Activated naive CD4-positive, alpha-beta T cell treated with anti-CD3 and anti-CD28 coated beads, Interleukin-2, amount 50 U/mL, for 72 hours (primary cell): ENCODE measurements at regions not wholly inside any gene's neighbourhood (a gene's known extent, or its start where the extent isn't known, plus 50 kb on each side); places are given as distances from the start of the nearest gene placed in this dataset.
"Not testable (repeated sequence)": the region's sequence is repeated elsewhere in the genome, so short reads cannot be mapped to it uniquely, and the experiment has no call there.

Experiments used
- ATAC-seq, 2 donors: fragments of 150-1000 bp; cut with Tn5 transposase; 2 replicates each; pipeline ENCODE4 v1.10.0; 2021; ENCODE audit warnings: mild to moderate bottlenecking in 2 of 2, moderate library complexity in 2 of 2
- DNase-seq, 2 donors: peaks; one replicate each; pipeline ENCODE4 v3.0.0; 2021 to 2022; ENCODE audit warnings: low spot score in 2 of 2
- H3K27ac Mint-ChIP-seq, 2 donors: one replicate each; pipeline ENCODE4 v1.8.0; 2022; ENCODE audit warnings: mild to moderate bottlenecking in 2 of 2, mixed read lengths in 2 of 2
- H3K36me3 Mint-ChIP-seq, 2 donors: one replicate each; pipeline ENCODE4 v1.8.0; 2022; ENCODE audit warnings: mixed read lengths in 2 of 2
- H3K9me3 Mint-ChIP-seq, 2 donors: one replicate each; pipeline ENCODE4 v1.8.0; 2022; ENCODE audit warnings: mixed read lengths in 2 of 2

DNA sequence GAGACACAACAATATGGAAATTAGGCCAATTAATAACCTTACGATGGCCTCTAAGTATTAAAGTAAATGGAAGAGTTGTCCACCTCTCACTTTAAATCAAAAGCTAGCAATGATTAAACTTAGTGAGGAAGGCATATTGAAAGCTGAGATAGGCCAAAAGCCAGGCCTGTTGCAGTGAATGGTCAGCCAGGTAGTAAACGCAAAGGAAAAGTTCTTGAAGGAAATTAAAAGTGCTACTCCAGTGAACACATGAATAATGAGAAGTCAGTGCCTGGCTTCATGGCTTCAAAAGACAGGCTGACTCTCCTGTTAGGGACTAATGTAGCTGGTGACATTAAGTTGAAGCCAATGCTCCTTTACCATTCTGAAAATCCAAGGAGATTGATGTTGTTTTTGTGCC is 135.3 kb downstream of the NDUFA12 start:
- Mint-ChIP-seq H3K9me3 (no peaks in the 10 kb centered on the region), H3K27ac (no peak overlapping the region), H3K36me3 (no peaks in the 10 kb centered on the region)
- DNase-seq (no peak), ATAC-seq (no peak)

DNA sequence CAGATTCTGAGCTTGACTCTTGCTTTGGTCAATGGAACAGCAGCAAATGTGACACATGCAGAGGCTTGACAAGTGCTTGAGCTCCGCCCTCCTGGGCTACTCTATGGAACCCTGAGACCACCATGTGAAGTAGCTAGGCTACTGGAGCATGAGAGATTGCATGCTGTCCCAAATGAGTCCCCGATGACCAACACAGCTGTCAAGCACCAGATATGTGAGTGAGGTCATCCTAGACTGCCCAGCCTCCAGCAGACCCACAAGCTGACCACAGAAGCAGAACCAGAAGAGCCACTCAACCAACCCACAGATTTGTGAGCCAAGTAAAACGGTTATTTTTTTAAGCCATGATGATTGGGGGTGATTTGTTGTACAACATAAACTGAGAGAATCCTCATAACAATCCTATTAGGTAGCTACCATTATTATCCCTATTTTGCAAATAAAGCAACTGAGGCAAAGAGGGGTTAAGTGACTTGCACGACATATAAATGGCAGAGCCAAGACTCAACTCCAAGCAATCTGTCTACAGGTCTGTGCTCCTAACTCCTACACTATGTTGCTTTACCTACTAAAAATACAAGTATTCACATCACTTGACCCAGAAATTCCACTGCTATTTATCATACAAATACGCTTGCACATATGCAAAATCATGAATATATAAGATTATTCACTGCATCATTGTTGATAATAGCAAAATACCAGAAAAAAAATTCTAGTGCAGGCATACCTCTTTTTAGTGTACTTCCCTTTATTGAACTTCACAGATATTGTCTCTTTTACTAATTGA is 136.2 kb downstream of the NDUFA12 start:
- no peaks in the 10 kb centered on the region for H3K9me3 Mint-ChIP-seq
- no peak overlapping the region for H3K27ac Mint-ChIP-seq
- ATAC-seq (no peak), DNase-seq (no peak)
- no peaks in the 10 kb centered on the region for H3K36me3 Mint-ChIP-seq

DNA sequence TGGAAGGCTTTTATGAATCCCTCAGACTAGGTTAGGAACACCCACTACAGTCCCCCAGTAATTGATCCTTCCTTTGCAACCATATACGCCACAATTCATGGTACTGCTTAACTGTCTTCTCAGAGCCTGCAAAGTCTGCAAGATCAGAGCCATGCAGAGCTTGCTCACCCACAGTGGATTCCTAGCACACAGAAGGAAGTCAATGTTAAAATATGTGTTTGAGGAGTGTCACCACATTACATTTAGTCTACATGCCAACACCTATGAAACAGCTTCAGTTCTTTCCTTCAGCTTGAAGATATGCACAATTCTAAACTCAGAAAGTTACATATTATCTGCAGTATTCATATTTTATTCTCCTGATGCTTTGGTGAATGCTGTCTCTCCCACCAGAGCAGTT is 138.5 kb downstream of the NDUFA12 start:
- ATAC-seq (no peak), DNase-seq (no peak)
- Mint-ChIP-seq H3K9me3 (no peaks in the 10 kb centered on the region), H3K27ac (no peak overlapping the region), H3K36me3 (no peaks in the 10 kb centered on the region)

DNA sequence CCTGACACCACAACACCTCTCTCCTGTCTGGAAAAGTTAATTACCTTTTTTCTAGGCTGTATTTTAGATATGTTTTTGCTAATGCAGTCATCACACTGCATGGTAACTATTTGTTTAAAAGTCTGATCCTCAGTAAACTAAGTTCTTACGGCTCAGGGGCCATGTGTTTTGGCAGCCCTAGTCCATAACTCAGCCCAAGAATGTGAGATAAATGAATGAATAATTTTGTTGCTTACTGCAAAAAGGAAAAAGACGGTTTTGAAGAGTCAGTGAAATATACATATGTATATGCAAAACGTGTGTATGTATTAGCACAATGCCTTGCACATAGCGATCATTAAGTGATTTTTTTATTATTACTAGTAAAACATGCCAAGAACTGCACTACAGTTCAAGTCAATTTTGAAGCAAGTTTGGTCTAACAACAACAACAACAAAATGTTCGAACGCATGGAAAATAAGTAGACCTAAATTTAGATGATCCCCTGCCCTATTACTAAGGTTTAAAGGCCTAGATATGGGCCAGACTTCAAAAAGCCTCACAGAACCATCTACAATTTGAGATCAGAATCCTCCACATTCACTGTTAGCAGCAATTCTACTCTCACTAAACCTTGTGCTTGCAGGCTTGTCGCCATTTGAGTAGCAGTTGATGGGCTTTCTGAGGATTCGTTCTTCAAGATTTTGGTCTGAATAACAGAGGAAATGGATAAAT is 140.0 kb downstream of the NDUFA12 start:
- no peaks in the 10 kb centered on the region for H3K9me3 Mint-ChIP-seq
- no peak for ATAC-seq
- DNase-seq: no peak
- H3K27ac Mint-ChIP-seq: no peak overlapping the region
- no peaks in the 10 kb centered on the region for H3K36me3 Mint-ChIP-seq

DNA sequence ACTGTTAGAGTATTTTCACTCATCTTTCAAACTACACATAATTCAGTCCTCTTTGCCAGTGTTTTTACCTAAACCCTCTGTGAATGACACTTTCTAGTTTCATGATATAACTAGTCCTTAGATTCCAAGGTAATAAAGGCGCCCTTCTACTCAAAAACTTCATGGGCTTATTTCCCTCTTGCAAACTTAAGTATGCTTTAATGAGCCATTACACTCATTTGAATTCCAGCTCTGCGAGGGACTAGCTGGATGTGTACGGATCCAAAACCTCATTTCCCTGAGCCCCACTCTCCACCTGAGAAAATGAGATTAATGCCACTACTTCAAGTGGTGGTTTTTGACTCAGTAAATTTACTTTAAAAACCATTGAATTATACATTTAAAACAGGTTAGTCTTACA is 141.1 kb downstream of the NDUFA12 start:
- Mint-ChIP-seq H3K27ac (no peak overlapping the region), H3K9me3 (no peaks in the 10 kb centered on the region), H3K36me3 (no peaks in the 10 kb centered on the region)
- ATAC-seq (no peak), DNase-seq (no peak)

DNA sequence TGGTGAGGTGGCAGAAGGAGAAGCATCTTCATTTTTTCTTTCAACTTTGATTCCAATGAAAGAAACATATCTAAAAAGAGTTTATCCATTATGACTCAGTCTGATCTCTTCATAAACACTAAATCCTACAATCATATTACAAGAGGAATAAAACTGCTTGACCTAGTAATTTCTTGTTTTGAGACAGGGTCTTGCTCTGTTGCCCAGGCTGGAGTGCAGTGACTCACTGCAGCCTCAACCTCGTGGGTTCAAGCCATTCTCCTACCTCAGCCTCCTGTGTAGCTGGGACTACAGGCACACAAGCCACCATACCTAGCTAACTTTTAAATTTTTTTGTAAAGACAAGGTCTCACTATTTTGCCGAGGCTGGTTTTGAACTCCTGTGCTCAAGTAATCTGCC is 147.2 kb downstream of the NDUFA12 start:
- DNase-seq (no peak), ATAC-seq (peak in 1 of 2 donors; percentile 5)
- Mint-ChIP-seq H3K27ac (no peak overlapping the region), H3K9me3 (no peaks in the 10 kb centered on the region), H3K36me3 (no peaks in the 10 kb centered on the region)

DNA sequence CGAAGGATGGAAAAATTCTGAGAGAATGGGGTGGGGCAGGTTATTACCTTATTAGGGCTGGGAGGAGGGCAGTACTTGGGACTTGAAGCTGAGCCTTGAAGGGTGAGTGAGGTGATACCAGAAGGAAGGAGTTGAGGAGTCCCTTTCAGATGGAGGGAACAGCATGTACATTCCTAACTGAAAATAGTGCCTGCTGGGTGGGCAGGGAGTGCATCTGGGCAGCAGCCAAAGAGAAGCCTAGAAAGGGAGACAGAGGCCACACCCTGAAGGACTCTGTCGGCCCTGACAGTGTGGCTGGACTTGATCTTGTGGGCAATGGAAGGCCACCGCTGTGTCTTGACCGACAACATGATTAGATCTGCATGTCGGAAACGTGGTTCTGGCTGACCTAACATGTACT is 147.6 kb downstream of the NDUFA12 start:
- DNase-seq (no peak), ATAC-seq (peak in 1 of 2 donors; percentile 20)
- Mint-ChIP-seq H3K9me3 (no peaks in the 10 kb centered on the region), H3K36me3 (no peaks in the 10 kb centered on the region), H3K27ac (peak overlapping the region in 1 of 2 donors; percentile 40)

DNA sequence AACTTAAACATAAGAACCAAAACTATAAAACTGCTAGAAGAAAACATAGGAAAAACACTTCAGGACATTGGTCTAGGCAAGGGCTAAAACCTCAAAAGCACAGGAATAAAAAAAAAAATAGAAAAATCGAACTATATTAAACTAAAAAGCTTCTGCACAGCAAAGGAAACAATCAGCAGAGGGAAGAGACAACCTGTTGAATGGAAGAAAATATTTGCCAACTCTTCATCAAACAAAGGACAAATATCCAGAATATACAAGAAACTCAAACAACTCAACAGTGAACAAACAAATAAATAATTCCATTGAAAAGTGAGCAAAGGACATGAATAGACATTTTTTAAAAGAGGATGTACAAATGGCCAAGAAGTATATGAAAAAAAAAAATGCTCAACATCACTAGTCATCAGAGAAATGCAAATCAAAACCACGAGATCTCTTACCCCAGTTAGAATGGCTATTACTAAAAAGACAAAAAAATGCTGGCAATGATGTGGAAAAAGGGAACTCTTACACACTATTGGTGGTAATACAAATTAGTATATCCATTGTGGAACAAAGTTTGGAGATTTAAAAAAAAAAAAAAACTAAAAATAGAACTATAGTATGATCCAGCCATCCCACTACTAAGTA is 152.0 kb downstream of the NDUFA12 start:
- no peak for DNase-seq
- H3K9me3 Mint-ChIP-seq: no peaks in the 10 kb centered on the region
- H3K36me3 Mint-ChIP-seq: no peaks in the 10 kb centered on the region
- ATAC-seq: no peak
- H3K27ac Mint-ChIP-seq: no peak overlapping the region

DNA sequence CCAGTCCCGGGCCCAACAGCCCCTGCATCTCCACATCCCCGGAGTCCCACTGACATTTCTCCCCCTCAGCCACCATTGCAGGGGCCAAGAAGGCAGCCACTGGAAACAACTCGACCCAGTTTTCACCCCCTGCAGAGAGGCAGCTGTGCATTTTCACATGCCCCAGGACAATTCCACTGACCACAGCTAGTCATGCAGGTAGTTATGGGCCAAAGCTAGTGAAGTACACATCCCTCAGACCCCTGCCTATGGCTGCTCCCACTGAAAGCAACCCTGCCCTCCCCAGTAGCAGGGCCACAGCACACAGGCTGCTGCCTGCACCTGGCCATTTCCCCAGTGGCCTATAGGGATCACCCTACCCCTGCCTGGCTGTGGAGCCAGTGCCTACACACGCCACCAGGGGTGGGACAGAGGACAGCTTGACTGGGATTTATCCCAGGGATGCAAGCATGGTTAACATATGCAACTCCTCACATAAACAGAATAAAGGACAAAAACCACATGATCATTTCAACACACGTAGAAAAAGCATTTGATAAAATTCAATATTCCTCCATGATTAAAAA is 154.0 kb downstream of the NDUFA12 start:
- no peaks in the 10 kb centered on the region for H3K36me3 Mint-ChIP-seq
- H3K27ac Mint-ChIP-seq: no peak overlapping the region
- no peak for DNase-seq
- no peak for ATAC-seq
- H3K9me3 Mint-ChIP-seq: no peaks in the 10 kb centered on the region

DNA sequence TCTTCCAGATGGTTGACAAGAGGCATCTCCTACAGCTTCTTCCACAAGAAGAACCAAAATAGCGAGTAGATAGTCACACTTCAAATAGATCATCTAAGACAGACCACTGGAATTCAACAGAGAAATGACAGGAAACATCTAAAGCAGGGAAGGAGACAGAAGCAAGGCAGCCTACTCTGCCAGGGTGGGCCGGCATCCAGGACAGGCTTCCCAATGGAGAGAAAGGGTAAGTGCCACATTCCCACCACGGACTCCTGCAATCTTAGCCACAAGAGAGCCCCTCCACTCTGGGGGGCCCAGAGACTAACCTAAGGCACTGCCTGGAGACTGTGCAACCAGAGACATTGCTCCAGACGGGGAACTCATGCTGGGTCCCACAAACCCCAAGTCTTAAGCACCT is 154.5 kb downstream of the NDUFA12 start:
- Mint-ChIP-seq H3K27ac (no peak overlapping the region), H3K36me3 (no peaks in the 10 kb centered on the region), H3K9me3 (no peaks in the 10 kb centered on the region)
- ATAC-seq (no peak), DNase-seq (no peak)

DNA sequence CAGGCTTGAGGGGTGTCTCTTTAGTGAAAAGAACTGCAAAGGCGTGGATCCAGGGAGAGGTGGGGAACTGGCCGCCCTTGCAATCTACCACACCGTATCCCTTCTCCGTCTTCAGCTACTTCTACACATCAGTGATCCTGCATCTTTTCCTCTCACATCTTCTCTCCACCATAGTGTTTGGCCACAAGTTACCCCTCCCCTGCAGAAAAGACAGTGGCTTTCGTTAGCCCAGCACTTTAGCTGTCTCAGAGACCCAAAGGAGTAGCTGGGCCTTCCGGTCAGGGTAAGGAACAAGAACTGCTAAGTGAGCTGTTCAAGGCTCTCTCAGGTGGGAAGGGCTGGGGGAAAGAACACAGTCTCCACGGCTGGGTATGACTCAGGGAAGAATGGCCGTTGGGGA is 158.4 kb downstream of the NDUFA12 start:
- no peaks in the 10 kb centered on the region for H3K36me3 Mint-ChIP-seq
- H3K27ac Mint-ChIP-seq: no peak overlapping the region

DNA sequence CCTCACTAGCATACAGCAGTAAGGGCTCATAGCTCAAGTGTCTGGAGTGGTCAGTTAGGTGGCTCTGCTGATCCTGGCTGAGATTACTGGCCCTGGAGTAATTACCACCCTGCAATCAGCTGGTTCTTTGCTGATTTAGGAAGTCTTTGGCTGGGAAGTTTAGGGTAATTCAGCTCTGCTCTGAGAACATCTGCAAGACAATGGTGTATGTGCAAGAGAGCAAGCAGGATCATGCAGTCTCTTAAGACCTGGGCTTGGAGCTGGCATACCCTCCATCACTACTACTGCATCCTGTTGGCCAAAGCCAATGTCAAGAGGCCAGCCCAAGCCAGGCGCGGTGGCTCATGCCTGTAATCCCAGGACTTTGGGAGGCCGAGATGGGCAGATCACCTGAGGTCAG is 159.0 kb downstream of the NDUFA12 start:
- no peak overlapping the region for H3K27ac Mint-ChIP-seq
- no peak for ATAC-seq
- H3K9me3 Mint-ChIP-seq: no peaks in the 10 kb centered on the region
- DNase-seq: no peak
- no peaks in the 10 kb centered on the region for H3K36me3 Mint-ChIP-seq

More for the DNA sequence above, 158.4 kb downstream of the NDUFA12 start:
- ATAC-seq: no peak
- DNase-seq: no peak
- no peaks in the 10 kb centered on the region for H3K9me3 Mint-ChIP-seq

DNA sequence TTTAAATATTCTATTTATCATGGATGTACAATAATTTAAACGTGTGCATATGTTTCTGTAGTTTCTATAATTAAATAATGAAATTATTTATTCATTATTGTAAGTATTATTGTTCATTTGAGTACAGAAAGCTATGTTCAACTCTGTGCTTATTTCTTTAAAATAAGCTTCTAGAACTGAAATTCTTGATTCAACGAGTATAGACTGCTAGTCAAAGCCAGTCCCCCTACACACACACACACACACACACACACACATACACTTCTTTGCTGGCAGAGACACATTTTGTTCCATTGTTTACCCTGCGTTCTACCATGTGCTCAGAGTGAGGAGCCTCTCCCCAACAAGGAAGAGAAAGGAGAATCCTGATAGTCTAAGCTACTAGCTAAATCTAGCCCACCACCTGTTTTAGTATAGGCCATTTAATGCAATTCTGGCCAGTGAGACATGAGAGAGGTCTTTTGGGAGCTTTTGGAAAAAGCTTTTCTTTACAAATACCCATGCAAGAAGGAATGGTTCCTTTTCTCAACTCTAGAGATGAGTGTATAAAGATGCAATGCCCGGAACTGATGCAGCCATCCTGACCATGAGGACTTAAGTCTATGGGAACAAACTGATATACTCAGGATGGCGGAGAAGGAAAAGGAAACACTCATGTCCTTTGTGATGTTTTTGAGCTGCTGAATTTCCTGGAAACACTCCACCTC is 161.4 kb downstream of the NDUFA12 start:
- DNase-seq (no peak), ATAC-seq (no peak)
- Mint-ChIP-seq H3K9me3 (no peaks in the 10 kb centered on the region), H3K36me3 (no peaks in the 10 kb centered on the region), H3K27ac (no peak overlapping the region)

DNA sequence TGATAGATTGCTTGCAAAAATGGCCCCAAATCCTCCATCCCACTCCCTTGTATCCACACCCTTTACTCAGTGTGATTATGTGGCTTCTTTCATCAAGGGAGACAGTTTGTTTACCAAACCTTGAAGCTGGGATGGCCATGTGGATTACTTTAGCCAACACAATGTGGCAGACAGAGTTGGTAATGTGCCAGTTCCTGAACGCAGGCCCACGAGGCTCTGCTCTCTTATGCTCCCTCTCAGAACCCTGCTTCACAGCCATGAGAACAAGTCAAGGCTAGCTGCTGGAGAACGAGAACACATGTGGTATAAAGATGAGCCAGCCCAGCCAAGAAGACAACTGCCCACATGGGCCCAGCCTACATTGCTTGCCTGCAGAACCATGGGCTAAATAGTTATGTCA is 162.3 kb downstream of the NDUFA12 start:
- Mint-ChIP-seq H3K9me3 (no peaks in the 10 kb centered on the region), H3K36me3 (no peaks in the 10 kb centered on the region), H3K27ac (no peak overlapping the region)
- ATAC-seq (no peak), DNase-seq (no peak)

DNA sequence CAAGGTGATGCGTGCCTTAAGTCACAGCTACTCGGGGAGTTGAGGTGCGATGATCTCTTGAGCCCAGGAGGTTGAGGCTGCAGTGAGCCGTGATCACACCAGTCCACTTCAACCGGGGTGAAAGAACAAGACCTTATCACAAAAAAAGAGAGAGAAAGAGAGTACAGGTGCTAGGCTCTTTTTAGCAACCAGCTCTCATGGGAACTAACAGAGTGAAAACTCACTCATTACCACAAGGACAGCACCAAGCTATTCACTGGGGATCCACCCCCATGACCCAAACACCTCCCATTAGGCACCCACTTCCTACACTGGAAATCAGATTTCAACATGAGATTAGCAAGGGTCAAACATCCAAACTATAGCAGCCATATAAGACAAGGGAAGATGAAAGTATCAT is 164.2 kb downstream of the NDUFA12 start:
- Mint-ChIP-seq H3K9me3 (no peaks in the 10 kb centered on the region), H3K27ac (no peak overlapping the region), H3K36me3 (no peaks in the 10 kb centered on the region)
- ATAC-seq (no peak), DNase-seq (no peak)

DNA sequence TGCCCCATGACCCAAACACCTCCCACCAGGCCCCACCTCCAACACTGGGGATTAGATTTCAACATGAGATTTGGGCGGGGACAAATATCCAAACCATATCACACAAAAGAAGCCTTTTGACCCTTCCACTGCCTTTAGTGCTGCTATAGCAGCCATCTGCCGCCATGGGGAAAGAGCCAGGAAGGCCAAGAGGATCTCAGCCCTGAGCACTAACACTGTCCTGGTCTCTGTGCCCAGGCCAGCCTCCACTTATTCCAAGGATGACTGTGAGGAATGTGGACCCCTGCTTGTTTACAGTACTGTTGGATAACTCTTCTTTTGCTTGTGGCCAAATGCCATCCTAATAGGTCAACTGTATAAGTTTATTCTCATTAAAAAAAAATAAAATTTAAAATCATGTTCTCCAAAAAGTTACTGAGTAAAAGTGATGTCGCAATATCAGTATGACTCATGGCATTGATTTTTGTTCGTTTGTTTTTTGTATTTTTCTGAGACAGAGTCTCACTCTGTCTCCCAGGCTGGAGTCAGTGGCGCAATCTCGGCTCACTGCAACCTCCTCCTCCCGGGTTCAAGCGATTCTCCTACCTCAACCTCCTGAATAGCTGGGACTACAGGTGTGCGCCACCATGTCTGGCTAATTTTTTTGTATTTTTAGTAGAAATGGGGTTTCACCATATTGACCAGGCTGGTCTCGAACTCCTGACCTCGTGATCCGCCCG is 166.4 kb downstream of the NDUFA12 start:
- ATAC-seq, H3K27ac Mint-ChIP-seq, H3K36me3 Mint-ChIP-seq: not testable (repeated sequence)

More for the DNA sequence above, 166.4 kb downstream of the NDUFA12 start:
- not testable (repeated sequence) for DNase-seq, H3K9me3 Mint-ChIP-seq
